Mucosa of descending colon (tissue), 3 donors: ENCODE measurements at regions not wholly inside any gene's neighbourhood (a gene's known extent, or its start where the extent isn't known, plus 50 kb on each side); places are given as distances from the start of the nearest gene placed in this dataset.

Source experiments
- ATAC-seq: fragments of 200-7000 bp; cut with Tn5 transposase; one replicate; pipeline ENCODE4 v1.9.1; 2020; ENCODE audit warnings: mild to moderate bottlenecking, moderate library complexity
- DNase-seq, 3 donors: peaks; one replicate each; pipeline ENCODE4 v3.0.0-alpha.2; 2020
- H3K36me3 ChIP-seq: fragments of 200-600 bp; one replicate; pipeline ENCODE4 v1.8.0; 2021; ENCODE audit warnings: low read depth, mild to moderate bottlenecking
- H3K4me1 ChIP-seq: fragments of 200-600 bp; one replicate; pipeline ENCODE4 v1.8.0; 2021; ENCODE audit warnings: low read depth, mild to moderate bottlenecking
- H3K4me3 ChIP-seq: fragments of 200-600 bp; one replicate; pipeline ENCODE4 v1.8.0; 2021; ENCODE audit warnings: mild to moderate bottlenecking
- H3K9me3 ChIP-seq: fragments of 200-600 bp; one replicate; pipeline ENCODE4 v1.8.0; 2021; ENCODE audit warnings: mild to moderate bottlenecking
- intact Hi-C, 2 donors: fragments of 100-400 bp; cut with DNase I in 1 of 2; cut with micrococcal nuclease in 1 of 2; formaldehyde crosslinking; loops; one replicate each; pipeline versions ENCODE4 v1.11.0 to v1.11.1; 2022; cut with DNase I, micrococcal nuclease
- TF ChIP-seq, protein P1 (sequence below): fragments of 200-600 bp; IDR thresholded peaks from one replicate; pipeline ENCODE4 v1.8.0; 2022; ENCODE audit warnings: antibody characterized with exemption, mild to moderate bottlenecking
- donor health status: DM: no; HTN: no; CAD: no; lungs with moderate emphysema.
- donor health status: DM: no; HTN: no; CAD: no.
- donor health status: DM: no; HTN: yes; CAD: no.

DNA sequence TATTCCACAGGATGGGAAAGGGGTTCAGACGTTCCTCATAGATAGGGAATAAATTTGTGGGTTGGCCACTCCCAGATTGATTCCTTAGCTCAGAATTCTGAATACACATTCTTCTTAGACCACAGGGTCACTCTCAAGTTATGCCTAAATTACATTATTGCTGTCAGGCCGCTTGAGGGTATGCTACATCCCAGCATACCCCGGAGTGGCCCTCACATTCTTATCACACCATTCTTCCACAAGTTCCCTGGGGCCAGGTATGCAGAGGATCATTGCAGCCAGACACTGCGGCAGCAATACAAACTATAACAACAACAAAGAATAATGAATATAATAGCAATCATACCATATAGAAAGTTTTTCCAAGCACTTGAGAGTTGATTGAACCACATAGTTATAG, 237.9 kb upstream of the SOX4 start:
- no peak for ATAC-seq

DNA sequence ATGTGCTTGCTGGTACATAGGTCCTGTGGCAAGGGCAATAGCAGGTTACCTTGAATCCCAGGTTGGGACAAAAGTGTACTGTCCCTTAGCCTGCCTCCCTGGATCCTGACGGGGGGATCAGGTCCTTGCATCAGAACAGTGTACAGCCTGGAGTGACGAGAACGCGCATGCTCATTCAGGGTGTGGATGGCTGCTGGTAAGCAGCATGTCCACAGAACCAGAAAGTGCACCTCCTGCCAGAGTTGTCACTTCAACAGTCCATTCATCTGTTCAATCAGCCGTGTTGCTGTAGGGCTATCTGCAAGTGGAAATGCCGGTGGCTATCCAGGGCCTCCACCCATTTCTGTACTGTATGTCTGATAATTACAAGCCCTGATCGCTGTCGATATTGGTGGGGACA, 236.3 kb upstream of the SOX4 start:
- no peak overlapping the region for H3K4me3 ChIP-seq
- no peak for ATAC-seq
- intact Hi-C loops: no loop called here
- TF ChIP-seq, protein P1, sequence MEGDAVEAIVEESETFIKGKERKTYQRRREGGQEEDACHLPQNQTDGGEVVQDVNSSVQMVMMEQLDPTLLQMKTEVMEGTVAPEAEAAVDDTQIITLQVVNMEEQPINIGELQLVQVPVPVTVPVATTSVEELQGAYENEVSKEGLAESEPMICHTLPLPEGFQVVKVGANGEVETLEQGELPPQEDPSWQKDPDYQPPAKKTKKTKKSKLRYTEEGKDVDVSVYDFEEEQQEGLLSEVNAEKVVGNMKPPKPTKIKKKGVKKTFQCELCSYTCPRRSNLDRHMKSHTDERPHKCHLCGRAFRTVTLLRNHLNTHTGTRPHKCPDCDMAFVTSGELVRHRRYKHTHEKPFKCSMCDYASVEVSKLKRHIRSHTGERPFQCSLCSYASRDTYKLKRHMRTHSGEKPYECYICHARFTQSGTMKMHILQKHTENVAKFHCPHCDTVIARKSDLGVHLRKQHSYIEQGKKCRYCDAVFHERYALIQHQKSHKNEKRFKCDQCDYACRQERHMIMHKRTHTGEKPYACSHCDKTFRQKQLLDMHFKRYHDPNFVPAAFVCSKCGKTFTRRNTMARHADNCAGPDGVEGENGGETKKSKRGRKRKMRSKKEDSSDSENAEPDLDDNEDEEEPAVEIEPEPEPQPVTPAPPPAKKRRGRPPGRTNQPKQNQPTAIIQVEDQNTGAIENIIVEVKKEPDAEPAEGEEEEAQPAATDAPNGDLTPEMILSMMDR: no peak
- H3K9me3 ChIP-seq: no peaks in the 10 kb centered on the region
- H3K36me3 ChIP-seq: no peaks in the 10 kb centered on the region
- no peak for DNase-seq
- no peaks in the 10 kb centered on the region for H3K4me1 ChIP-seq

More for the DNA sequence above, 237.9 kb upstream of the SOX4 start:
- no peak for DNase-seq
- Histone ChIP-seq H3K4me3 (no peak overlapping the region), H3K9me3 (no peaks in the 10 kb centered on the region), H3K4me1 (no peaks in the 10 kb centered on the region), H3K36me3 (no peaks in the 10 kb centered on the region)
- intact Hi-C loops: no loop called here
- TF ChIP-seq, protein P1: no peak

DNA sequence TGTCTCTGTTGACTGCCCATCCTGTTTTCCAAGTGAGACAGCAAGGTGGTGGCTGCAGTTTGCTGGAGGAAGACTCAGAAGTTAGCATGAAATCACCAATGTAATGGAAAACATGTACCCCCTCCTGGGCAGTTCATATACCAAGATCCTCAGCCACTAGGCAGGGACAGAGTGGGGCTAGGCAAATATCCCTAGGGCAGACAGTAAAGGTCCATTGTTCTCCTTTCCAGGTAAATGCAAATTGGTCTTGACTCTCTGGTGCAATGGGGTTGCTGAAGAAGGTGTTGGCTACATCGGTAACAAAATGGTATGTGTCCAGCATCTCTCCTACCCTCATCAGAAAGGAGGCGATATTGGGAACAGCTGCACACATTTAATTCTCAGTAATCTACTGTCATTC, 233.6 kb upstream of the SOX4 start:
- intact Hi-C loops: no loop called here
- DNase-seq (no peak), ATAC-seq (no peak)
- Histone ChIP-seq H3K36me3 (no peaks in the 10 kb centered on the region), H3K4me3 (no peak overlapping the region), H3K9me3 (no peaks in the 10 kb centered on the region), H3K4me1 (no peaks in the 10 kb centered on the region)
- TF ChIP-seq, protein P1: no peak

DNA sequence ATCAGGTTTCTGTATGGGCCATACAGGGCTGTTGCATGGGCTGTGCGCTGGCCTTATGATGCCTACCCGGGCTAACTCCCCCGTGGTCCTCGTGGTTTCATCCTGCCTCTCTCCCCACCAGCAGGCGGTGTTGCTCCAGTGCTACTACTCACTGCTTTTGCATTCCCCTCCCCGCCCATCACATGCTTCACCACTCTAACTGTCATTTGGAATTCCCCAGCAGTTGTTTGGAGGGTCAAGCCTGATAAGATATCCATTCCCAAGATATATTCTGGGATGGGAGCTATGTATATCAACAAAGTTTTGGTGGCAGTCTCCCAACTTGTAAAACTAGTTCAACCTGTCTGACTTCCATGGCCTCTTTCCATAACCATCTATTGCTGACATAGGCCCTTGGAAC, 233.2 kb upstream of the SOX4 start:
- Histone ChIP-seq H3K36me3 (no peaks in the 10 kb centered on the region), H3K4me1 (no peaks in the 10 kb centered on the region), H3K9me3 (no peaks in the 10 kb centered on the region), H3K4me3 (no peak overlapping the region)
- ATAC-seq (peak; percentile 93), DNase-seq (peak; percentile 52 to 77 (median 62))
- intact Hi-C loops: no loop called here
- TF ChIP-seq, protein P1: no peak

DNA sequence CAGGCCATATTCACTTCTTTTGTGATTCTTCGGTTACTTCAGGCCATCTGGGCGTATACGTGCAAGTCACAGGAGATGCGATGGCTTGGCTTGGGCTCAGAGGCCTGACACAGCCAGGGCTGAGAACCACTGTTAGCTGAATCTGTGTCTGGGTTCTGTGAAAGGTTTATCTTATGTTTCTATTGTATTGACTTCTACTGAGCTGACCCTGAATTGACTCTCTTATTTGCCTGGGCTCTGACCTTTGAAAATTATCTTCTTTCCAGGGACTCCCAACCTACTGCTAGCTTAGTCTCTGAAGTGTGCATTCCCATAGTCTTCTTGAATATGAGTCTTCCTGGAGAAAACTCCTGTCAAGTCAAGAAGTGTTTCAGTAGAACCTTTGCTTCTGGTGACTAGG, 226.4 kb upstream of the SOX4 start:
- Histone ChIP-seq H3K4me1 (peaks cover 8% of the 10 kb centered on the region), H3K9me3 (no peaks in the 10 kb centered on the region), H3K36me3 (no peaks in the 10 kb centered on the region), H3K4me3 (no peak overlapping the region)
- TF ChIP-seq, protein P1: no peak
- intact Hi-C loops: no loop called here
- no peak for ATAC-seq
- DNase-seq: no peak

DNA sequence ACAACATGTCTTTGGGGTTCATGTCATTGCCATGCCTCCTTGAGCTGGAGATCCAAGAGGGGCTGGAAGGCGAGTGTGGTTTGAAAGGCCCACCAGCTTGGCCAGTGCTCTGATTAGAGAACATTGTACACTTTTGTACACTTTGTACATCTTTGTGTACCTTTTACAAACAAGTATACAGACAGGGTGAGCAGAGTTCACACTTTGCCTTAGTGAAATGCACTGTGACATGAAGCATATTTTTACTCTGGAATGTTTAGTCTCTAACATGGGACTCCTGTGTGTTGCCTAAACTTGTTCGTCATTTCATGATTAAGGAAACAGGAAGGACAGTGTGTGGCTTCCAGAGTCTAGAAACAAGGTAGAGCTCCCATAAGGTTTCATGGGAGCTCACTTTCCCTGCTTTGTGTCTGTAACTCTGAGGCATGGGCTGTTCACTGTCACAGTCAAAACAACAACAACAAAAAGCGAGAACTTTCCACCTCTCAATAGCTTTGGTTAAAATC, 225.8 kb upstream of the SOX4 start:
- Histone ChIP-seq H3K4me3 (no peak overlapping the region), H3K4me1 (peaks cover 8% of the 10 kb centered on the region), H3K36me3 (no peaks in the 10 kb centered on the region), H3K9me3 (no peaks in the 10 kb centered on the region)
- ATAC-seq: no peak
- TF ChIP-seq, protein P1: no peak
- no peak for DNase-seq
- intact Hi-C loops: no loop called here
